ENCODE measurements at regions not wholly inside any gene's neighbourhood (a gene's known extent, or its start where the extent isn't known, plus 50 kb on each side); places are given as distances from the start of the nearest gene placed in this dataset.
"Not testable (repeated sequence)": the region's sequence is repeated elsewhere in the genome, so short reads cannot be mapped to it uniquely, and the experiment has no call there.

DNA sequence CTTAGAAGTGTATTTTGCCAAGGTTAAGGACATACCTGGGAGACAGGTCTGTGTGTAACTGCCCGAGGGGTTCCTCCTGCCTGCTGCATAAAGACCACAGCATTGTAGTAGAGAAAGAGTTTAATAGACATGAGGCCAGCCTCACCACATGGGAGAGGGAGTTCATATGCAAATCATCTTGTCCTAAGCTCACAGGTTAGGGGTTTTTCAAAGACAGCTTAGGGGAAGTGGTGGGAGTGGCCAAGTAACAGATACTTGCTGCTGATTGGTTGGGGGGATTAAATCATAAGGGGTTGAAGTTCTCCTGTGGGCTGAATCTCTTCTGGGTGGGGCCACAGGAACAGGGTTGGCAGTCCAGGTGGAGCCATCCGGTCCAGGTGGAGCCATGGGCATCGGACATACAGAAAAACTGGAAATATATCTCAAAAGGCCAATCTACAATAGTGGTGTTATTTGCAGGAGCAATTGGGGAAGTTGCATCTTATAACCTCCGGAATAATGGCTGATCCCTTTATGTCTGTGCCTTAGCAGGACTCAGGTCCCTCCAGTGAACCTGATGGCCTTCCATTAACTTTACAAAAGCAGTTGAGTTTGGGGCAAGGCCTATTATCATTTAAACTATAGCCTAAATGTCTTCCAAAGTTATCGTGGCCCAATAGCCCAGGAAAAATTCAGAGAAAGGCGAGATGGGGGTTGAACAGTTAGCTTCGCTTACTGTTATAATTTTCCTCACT is 86.0 kb upstream of the MFGE8 start:
- ATAC-seq, result no peak
- peaks cover 41% of the 10 kb centered on the region for H3K4me1 ChIP-seq (ENCODE audit: control insufficient read depth, insufficient read depth, low read length)
- intact Hi-C loops (cut with micrococcal nuclease; ENCODE audit: unreplicated experiment) (no loop called here), in situ Hi-C loops (cut with HindIII; ENCODE audit: low pct_unique_long_range_greater_than_20kb, low sequenced_read_pairs) (no loop called here)
- H3K4me3 ChIP-seq (ENCODE audit: low read depth in 2 of 2, low read length in 2 of 2), result no peak overlapping the region
- H3K9me3 ChIP-seq (ENCODE audit: control insufficient read depth, insufficient read depth, low read depth, low read length), result no peaks in the 10 kb centered on the region
- DNase-seq (ENCODE audit: low read depth, low spot score), result no peak
- no peaks in the 10 kb centered on the region for H3K27me3 ChIP-seq (ENCODE audit: control insufficient read depth, insufficient read depth, low read length)
- ChIA-PET POLR2A (no interaction called here), CTCF (no interaction called here)
- TF ChIP-seq POLR2AphosphoS5 (IDR thresholded peaks at IDR 0.05; ENCODE audit: low read depth, low read length), result no peak
- TF ChIP-seq, protein P1, sequence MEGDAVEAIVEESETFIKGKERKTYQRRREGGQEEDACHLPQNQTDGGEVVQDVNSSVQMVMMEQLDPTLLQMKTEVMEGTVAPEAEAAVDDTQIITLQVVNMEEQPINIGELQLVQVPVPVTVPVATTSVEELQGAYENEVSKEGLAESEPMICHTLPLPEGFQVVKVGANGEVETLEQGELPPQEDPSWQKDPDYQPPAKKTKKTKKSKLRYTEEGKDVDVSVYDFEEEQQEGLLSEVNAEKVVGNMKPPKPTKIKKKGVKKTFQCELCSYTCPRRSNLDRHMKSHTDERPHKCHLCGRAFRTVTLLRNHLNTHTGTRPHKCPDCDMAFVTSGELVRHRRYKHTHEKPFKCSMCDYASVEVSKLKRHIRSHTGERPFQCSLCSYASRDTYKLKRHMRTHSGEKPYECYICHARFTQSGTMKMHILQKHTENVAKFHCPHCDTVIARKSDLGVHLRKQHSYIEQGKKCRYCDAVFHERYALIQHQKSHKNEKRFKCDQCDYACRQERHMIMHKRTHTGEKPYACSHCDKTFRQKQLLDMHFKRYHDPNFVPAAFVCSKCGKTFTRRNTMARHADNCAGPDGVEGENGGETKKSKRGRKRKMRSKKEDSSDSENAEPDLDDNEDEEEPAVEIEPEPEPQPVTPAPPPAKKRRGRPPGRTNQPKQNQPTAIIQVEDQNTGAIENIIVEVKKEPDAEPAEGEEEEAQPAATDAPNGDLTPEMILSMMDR (IDR thresholded peaks at IDR 0.05), result no peak
- no peak for TF ChIP-seq SIN3A (IDR thresholded peaks at IDR 0.05; ENCODE audit: borderline replicate concordance, insufficient read depth, low read depth, low read length)
- no peak for TF ChIP-seq TCF7L2 (IDR thresholded peaks at IDR 0.05; ENCODE audit: low read depth, low read length)
- TF ChIP-seq, protein P2, sequence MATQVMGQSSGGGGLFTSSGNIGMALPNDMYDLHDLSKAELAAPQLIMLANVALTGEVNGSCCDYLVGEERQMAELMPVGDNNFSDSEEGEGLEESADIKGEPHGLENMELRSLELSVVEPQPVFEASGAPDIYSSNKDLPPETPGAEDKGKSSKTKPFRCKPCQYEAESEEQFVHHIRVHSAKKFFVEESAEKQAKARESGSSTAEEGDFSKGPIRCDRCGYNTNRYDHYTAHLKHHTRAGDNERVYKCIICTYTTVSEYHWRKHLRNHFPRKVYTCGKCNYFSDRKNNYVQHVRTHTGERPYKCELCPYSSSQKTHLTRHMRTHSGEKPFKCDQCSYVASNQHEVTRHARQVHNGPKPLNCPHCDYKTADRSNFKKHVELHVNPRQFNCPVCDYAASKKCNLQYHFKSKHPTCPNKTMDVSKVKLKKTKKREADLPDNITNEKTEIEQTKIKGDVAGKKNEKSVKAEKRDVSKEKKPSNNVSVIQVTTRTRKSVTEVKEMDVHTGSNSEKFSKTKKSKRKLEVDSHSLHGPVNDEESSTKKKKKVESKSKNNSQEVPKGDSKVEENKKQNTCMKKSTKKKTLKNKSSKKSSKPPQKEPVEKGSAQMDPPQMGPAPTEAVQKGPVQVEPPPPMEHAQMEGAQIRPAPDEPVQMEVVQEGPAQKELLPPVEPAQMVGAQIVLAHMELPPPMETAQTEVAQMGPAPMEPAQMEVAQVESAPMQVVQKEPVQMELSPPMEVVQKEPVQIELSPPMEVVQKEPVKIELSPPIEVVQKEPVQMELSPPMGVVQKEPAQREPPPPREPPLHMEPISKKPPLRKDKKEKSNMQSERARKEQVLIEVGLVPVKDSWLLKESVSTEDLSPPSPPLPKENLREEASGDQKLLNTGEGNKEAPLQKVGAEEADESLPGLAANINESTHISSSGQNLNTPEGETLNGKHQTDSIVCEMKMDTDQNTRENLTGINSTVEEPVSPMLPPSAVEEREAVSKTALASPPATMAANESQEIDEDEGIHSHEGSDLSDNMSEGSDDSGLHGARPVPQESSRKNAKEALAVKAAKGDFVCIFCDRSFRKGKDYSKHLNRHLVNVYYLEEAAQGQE (IDR thresholded peaks at IDR 0.05; ENCODE audit: insufficient read depth in 1 of 2, low read depth in 2 of 2, low read length in 1 of 2), result no peak
- peak overlapping the region; percentile 73 for H3K27ac ChIP-seq (ENCODE audit: low read length)
- no TSS peak for BruUV-seq (replicated peaks)
- H3K36me3 ChIP-seq (ENCODE audit: control insufficient read depth, insufficient read depth, low read length), result no peaks in the 10 kb centered on the region

DNA sequence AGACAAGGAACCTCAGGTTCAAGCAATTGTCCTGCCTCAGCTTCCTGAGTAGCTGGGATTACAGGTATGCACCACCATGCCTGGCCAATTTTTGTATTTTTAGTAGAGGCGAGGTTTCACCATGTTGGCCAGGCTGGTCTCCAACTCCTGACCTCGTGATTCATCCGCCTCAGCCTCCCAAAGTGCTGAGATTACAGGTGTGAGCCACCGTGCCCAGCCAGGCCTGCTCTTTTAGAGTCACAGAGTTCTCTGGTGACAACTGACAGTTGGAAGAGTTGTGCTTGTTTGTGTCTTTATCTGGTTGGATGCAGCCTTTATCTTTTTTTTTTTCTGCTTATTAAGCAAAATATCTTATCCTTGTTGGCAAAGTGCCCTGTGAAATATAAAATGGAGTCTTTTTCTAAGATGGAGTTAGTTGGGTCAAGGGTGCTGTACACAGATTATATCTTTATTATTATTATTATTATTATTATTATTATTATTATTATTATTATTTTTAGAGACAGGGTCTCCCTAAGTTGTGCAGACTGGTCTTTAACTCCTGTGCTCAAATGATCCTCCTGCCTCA is 86.5 kb upstream of the ABHD2 start:
- DNase-seq (ENCODE audit: low read depth, low spot score); H3K36me3 ChIP-seq (ENCODE audit: control insufficient read depth, insufficient read depth, low read length); ATAC-seq; H3K27me3 ChIP-seq (ENCODE audit: control insufficient read depth, insufficient read depth, low read length); H3K9me3 ChIP-seq (ENCODE audit: control insufficient read depth, insufficient read depth, low read depth, low read length); intact Hi-C loops (cut with micrococcal nuclease; ENCODE audit: unreplicated experiment); in situ Hi-C loops (cut with HindIII; ENCODE audit: low pct_unique_long_range_greater_than_20kb, low sequenced_read_pairs); BruUV-seq (replicated peaks); H3K4me3 ChIP-seq (ENCODE audit: low read depth in 2 of 2, low read length in 2 of 2): not testable (repeated sequence)
- ChIA-PET POLR2A (interaction anchor here (0.6 kb wide), 1 partner anchor 147 kb away, joined by 3 read pairs; no protein-coding TSS in a partner anchor), CTCF (interaction anchor here (0.6 to 0.9 kb wide), 2 partner anchors 19 to 97 kb away, joined by 3 read pairs; no protein-coding TSS in a partner anchor)
- peaks cover 36% of the 10 kb centered on the region for H3K4me1 ChIP-seq (ENCODE audit: control insufficient read depth, insufficient read depth, low read length)
- H3K27ac ChIP-seq (ENCODE audit: low read length), result peak overlapping the region; percentile 71

DNA sequence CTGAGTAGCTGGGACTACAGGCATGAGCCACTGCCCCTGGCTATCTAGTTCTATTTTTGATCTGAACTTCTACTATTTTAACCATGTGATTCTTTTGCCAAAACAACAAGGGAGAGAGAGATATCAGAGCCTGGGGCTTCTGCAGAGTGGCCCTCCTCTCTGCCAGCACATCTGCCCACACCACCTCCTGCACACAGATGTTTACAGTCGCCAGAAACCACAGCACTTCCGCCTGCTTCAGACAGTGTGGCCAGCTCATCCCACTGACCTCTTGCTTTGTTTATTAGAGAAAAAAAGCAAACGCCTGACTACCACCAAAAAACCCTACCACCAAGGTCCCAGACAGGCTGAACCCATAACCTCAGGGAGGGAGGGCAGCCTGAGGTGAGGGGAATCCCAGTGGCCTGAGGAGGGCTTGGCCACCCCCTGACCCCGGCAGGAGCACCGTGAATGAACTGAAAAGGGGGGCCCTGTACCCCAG is 85.9 kb upstream of the ABHD2 start:
- POLR2A ChIA-PET, result interaction anchor here (0.6 to 0.7 kb wide), 2 partner anchors 11 to 148 kb away, joined by 3 to 4 read pairs; no protein-coding TSS in a partner anchor
- in situ Hi-C loops (cut with HindIII; ENCODE audit: low pct_unique_long_range_greater_than_20kb, low sequenced_read_pairs), result no loop called here
- H3K27ac ChIP-seq (ENCODE audit: low read length), result peak overlapping the region; percentile 71

More for the DNA sequence above, 85.9 kb upstream of the ABHD2 start:
- Histone ChIP-seq H3K36me3 (ENCODE audit: control insufficient read depth, insufficient read depth, low read length) (no peaks in the 10 kb centered on the region), H3K4me3 (ENCODE audit: low read depth in 2 of 2, low read length in 2 of 2) (peak overlapping the region in 1 of 2 experiments; percentile 13; a peak in 1 of 4 replicates), H3K4me1 (ENCODE audit: control insufficient read depth, insufficient read depth, low read length) (peaks cover 36% of the 10 kb centered on the region), H3K27me3 (ENCODE audit: control insufficient read depth, insufficient read depth, low read length) (no peaks in the 10 kb centered on the region), H3K9me3 (ENCODE audit: control insufficient read depth, insufficient read depth, low read depth, low read length) (no peaks in the 10 kb centered on the region)
- CTCF ChIA-PET, result interaction anchor here (0.6 to 2.9 kb wide), 2 partner anchors 20 to 97 kb away, joined by 3 to 27 read pairs; no protein-coding TSS in a partner anchor
- ATAC-seq (peak; percentile 83), DNase-seq (ENCODE audit: low read depth, low spot score) (no peak)
- TF ChIP-seq, protein P1 (IDR thresholded peaks at IDR 0.05), result no peak
- TF ChIP-seq SIN3A (IDR thresholded peaks at IDR 0.05; ENCODE audit: borderline replicate concordance, insufficient read depth, low read depth, low read length), result no peak
- TF ChIP-seq TCF7L2 (IDR thresholded peaks at IDR 0.05; ENCODE audit: low read depth, low read length), result no peak
- TF ChIP-seq POLR2AphosphoS5 (IDR thresholded peaks at IDR 0.05; ENCODE audit: low read depth, low read length), result no peak
- TF ChIP-seq, protein P2 (IDR thresholded peaks at IDR 0.05; ENCODE audit: insufficient read depth in 1 of 2, low read depth in 2 of 2, low read length in 1 of 2), result no peak
- intact Hi-C loops (cut with micrococcal nuclease; ENCODE audit: unreplicated experiment), result no loop called here
- no TSS peak for BruUV-seq (replicated peaks)

Data from Panc1 (cell line).